ENCODE measurements at regions not wholly inside any gene's neighbourhood (a gene's known extent, or its start where the extent isn't known, plus 50 kb on each side); places are given as distances from the start of the nearest gene placed in this dataset.

DNA sequence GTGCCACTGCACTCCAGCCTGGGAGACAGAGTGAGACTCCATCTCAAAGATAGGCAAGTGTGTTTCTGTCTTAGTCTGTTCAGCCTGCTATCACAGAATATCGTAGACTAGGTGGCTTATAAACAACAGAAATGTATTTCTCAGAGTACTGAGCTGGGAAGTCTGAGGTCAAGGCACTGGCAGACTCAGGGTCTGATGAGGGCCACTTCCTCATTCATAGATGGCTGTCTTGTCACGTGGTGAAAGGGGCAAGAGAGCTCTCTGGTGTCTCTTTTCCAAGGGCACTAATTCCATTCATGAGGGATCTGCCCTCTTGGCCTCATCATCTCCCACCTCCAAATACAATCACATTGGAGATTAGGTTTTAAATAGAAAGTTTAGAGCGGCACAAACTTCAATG is 95.6 kb upstream of the PHACTR3 start:
- DNase-seq = no peak

DNA sequence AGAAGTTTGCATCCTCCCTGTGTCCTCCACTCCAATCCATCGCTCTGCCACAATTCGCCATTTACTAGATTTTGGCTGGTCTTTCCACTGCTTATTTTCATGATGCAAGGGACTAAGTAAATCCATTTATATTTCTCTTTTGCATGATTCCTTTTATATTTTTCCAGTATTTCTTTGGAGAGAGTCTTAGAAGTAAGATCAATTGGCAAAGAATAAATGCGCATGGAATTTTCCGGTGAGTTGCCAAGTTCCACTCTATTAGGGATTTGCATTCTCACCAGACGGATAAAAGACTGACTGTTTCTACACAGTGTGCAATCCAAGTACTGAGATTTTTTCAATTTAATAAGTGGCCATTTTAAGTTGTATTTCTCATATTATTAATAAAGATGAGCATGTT is 91.7 kb upstream of the PHACTR3 start:
- DNase-seq = no peak

DNA sequence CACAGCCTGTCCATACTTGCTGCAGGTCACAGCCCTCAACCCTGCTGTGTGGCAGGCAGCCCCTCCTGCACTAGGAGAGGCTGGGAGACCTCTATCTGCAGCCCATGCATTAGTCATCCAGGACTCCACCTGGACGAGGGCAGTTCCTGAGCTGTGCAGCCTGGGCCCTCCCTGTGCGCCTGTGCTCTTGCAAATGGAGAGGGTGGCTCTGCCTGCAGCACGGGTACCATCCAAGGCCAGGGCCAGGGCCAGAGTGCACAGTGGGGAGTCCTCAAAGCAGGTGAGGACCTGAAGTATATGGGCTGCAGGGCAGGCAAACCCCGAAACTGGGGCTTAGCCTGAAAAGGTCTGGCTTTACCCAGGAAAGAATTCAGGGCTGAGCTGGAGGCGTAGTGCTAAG is 89.8 kb upstream of the PHACTR3 start:
- DNase-seq = no peak

DNA sequence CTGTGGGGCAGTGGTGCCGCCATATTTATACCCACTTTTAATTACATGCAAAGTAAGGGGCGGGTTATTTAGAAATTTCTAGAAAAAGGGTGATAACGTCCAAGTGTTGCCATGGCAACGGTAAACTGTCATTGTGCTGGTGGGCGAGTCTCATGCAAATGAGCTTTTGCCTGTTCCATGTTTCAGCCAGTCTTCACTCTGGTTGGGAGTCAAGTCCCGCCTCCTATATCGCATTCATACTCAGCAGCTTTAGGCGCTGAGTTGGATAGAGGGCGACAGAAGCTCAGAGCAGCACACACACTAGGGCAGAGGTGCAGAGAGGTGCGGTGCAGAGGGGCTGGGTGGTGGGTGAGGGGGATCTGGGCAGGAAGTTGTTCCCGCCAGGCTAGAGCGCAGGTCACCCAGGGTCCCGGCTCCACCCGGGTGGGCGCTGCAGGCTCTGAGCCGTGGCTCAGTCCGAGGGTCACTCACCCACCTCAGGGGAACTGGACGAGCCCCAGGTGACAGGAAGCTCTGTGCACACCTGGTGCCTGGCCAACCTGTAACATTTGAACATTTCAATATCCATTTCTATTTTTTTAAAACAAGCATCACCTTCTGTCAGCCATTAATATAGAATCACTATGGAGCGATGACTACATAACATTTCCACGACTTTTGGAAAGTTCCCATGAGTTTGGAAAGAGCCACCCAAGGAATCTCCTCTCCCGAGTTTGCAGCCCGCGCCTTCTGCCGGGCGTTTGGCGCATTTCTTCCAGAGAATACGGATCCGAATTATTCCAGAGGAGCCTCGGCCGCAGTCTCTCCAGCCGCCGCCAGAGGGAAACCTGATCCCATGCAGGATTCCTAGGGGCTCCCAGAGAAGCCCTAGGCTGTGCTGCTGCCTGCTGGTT is 89.1 kb upstream of the PHACTR3 start:
- peak; percentile 2 to 5 for DNase-seq

DNA sequence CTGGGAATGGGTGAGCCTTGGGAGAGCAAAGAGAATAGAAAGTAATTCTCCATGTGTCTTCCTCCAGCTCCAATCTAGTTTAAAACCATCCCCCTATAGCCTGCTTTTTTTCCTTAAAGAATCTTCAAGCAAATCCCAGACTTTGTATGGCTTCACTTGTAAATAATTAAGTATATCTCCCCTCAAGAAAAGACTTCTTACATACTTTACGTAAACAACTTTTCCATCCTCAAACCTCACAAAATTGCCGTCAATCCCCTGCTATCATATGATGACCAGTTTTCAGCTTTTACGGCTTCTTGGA is 88.5 kb upstream of the PHACTR3 start:
- no peak for DNase-seq

DNA sequence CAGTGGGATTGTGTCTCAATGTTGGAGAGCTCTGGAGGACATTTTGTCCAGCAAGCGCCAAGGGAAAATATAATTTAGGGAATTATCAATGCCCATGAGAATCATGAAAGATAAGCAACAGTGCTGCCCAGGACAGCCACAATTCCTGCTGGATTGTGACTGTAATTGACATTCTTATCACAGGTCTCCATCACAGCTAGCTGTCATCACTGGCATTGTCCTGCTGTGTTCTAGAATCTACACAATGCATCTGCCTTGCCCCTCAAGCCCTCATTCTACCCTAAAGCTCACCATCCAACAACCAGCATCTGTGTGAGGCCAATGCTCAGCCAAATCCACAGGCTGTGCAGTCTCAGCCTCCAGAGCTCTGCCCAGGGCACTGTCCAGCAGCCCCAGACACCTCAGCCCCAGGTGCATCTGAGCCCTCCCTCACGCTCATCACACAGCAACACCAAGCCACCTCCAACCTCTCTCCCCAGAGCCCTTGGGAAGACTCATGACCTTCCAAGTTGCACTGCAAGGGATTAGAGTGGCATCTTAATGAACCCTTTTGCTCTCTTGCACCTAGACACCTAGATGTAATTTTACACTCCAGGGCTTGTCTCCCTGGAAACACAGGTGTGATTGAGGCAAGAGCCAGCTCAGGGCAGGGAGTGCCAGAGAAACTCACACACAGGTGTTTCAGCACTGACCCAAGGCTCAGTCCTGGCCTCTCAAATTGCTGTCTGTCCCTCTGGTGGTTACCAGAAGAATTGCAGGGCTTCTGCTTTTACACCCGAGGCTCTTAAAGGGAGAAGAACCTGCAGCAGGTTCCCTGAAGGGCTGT is 85.2 kb upstream of the PHACTR3 start:
- peak; percentile 33 to 54 for DNase-seq

DNA sequence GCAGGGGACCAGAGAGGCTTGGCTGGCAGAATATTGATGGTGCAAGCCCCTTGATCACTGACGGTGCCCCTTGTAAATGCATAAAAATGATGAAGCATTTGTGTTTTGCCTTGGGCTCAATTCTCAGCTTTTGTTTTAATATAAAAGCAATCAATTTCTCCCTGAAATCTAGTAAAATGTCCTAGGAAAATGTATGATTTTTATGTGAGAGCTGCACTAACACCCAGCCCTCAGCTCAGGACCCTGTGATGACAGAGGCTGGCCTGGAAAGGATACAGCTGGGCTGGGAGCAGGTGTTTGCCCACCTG is 84.7 kb upstream of the PHACTR3 start:
- no peak for DNase-seq

DNA sequence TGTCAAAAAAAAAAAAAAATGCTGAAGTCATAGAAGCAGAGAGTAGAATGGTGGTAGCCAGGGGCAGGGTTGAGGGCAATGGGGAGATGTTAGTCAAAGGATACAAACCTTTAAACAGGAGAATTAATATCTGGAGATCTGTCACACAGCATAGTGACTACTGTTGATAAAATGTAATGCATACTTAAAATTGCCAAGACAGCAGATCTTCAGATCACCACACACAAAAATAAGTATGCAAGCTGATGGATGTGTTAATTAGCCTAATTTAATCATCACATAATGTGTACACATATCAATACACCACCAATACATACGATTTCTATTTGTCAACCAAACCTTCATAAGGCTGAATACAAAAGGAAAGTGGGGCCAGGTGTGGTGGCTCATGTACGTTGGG is 83.5 kb upstream of the PHACTR3 start:
- no peak for DNase-seq

DNA sequence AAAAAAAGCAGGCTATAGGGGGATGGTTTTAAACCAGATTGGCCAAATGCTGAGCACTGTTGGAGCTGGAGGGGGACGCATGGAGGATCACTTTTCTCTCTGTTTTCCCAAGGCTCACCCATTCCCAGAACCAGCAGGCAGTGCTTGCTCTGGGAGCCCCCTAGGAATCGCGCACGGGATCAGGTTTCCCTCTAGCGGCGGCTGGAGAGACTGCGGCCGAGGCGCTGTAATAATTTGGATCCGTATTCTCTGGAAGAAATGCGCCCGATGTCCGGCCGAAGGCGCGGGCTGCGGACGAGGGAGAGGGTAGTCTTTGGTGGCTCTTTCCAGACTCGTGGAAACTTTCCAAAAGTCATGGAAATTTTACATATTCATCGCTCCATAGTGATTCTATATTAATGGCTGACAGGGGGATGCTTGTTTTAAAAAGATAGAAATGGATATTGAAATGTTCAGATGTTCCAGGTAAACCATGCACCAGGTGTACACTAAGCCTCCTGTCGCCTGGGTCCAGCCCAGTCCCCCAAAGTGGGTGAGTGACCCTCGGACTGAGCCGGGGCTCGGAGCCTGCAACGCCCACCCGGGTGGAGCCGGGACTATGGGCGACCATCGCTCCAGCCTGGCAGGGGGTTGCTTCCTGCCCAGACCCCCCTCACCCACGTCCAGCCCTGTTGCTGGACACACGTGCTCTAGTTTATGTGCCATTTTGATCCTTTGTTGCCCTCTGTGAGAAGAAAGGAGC is 78.7 kb upstream of the PHACTR3 start:
- DNase-seq = peak; percentile 6 to 23

DNA sequence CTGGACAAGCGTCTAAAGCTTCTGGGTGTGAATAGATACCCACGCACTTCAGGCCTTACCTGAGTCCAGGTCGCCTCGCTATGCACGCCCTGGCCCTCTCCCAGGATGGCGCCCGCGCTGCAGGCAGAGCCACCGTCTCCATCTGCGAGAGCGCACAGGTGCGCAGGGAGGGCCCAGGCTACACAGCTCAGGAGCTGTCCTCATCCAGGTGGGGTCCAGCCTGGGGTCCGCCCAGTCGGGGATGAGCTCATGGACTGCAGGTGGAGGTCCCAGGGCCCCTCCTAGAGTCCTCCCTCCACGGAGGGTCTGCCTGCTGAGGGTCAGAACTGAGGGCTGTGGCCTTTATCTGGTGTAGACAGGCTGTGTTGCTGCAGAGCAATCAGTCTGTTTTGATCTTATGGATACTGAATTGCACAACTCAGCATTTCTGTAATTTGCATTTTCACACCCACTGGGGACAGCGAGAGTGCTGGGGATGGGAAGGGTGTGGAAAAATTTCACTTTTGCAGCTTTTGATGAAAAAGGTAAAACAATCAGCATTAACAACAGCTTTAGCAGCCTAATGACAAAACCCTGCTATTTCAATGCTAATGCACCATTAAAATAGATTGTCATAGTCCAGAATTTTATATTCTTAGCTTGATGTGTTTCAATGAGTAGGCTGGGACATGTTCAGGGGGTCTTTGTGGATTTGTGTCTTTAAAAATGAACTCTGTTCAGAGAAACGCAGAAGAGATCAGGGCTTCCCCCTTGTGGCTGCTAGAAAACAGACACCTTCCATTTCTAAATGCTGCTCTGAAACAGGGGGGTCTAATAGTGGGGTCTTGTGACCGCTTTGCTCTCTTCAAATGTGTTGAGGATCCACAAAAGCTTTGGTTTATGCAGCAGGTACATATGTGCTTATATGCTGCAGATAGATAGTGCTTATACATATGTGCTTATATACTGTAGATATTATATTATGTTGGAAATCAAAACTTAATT is 77.8 kb upstream of the PHACTR3 start:
- no peak for DNase-seq

DNA sequence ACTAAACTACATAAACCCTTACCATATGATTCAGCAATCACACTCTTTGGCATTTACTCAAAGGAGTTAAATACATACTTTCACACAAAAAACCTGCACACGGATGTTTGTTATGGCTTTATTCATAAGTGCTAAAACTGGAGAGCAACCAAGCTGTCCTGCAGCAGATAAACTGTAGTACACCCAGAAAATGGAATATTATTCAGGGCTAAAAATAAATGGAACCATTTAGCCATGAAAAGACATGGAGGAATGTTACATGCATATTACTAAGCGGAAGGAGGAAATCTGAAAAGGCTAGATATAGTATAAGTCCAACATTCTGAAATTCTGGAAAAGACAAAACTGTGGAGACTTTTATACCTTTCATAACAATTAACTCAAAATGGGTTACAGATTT is 73.6 kb upstream of the PHACTR3 start:
- DNase-seq = no peak

DNA sequence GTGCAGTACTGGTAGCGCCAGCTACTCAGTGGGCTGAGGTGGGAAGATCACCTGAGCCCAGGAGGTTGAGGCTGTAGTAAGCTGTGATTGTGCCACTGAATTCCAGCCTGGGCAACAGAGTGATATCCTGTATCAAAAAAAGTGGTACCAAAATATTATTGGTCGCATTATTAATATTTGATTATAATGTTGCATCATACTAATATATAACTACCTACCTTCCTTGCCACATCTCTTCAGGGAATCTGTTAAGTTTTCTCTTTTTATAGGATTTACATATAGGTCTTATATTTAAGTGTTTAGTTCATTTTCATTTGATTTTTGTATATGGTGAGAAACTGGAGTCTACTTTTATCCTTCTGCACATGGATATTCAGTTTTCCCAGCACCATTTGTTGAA is 66.3 kb upstream of the PHACTR3 start:
- no peak for DNase-seq

DNA sequence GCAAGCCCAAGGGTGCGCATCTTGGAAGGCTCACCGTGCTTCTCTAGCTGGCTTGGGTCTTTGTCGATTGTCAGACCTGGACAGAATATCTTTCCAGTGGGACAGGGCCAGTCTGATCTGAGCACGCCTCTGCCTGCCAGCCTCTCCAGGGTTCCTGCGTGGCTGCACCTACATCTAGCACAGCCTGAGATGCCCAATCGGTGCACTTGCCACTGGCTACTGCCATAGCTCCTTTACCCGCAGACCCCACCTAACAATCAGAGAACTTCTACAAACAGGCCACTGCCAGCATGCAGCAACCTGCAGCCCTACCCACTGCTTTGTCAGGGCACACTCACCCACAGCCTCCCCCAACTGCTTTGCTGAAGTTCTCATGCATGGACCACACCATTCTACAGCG is 56.7 kb upstream of the PHACTR3 start:
- no peak for DNase-seq

Data from AML-193 (cell line).